ENCODE measurements at regions not wholly inside any gene's neighbourhood (a gene's known extent, or its start where the extent isn't known, plus 50 kb on each side); places are given as distances from the start of the nearest gene placed in this dataset.
A peak's percentile ranks its signal among the peaks of the same experiment; 100 is the strongest.

DNA sequence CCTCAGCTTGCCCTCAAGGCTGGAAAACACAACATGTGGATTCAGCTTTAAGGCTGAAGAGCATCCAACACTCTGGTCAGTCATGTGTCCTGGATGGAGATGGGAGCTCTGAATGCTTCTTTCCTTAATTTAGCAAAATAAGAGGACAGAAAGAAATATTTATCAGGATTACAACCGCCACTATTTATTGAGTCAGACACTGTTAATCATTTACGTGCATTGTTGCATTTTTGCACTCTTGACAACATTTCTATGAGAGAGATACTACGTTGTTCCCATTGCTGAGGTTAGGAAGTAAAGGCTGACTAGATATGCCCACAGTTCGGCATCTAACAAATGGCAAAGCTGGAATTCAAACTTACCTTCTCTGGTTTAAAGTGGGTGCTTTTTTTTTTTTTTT is 101.8 kb upstream of the KMT2C start:
- Histone ChIP-seq H3K36me3 (ENCODE audit: insufficient read depth, low read length) (no peaks in the 10 kb centered on the region), H2AFZ (ENCODE audit: low read depth, low read length) (no peak overlapping the region), H3K79me2 (ENCODE audit: insufficient read depth, low read length) (no peaks in the 10 kb centered on the region), H3K9ac (ENCODE audit: low read length) (no peak overlapping the region), H3K9me3 (ENCODE audit: insufficient read depth, low read depth, low read length) (no peaks in the 10 kb centered on the region), H3K4me2 (ENCODE audit: low read length) (no peak overlapping the region), H3K27me3 (ENCODE audit: insufficient read depth, low read length) (no peaks in the 10 kb centered on the region), H4K20me1 (ENCODE audit: insufficient read depth, low read length) (no peaks in the 10 kb centered on the region), H3K4me1 (ENCODE audit: insufficient read depth, low read length) (no peaks in the 10 kb centered on the region), H3K4me3 (ENCODE audit: insufficient read depth, low read depth, low read length) (no peak overlapping the region), H3K27ac (ENCODE audit: low read depth, low read length) (no peak overlapping the region)
- Mint-ChIP-seq H3K36me3 (ENCODE audit: low read depth, unreplicated experiment) (no peaks in the 10 kb centered on the region), H3K9me3 (ENCODE audit: unreplicated experiment) (peaks cover 9% of the 10 kb centered on the region), H3K4me3 (ENCODE audit: unreplicated experiment) (no peak overlapping the region), H3K27ac (ENCODE audit: unreplicated experiment) (no peak overlapping the region), H3K27me3 (ENCODE audit: low read depth, unreplicated experiment) (no peaks in the 10 kb centered on the region), H3K4me1 (ENCODE audit: low read depth, unreplicated experiment) (no peaks in the 10 kb centered on the region)
- DNase-seq (ENCODE audit: low read depth) (no peak), FAIRE-seq (no peak)
- no peak for TF ChIP-seq EZH2 (IDR thresholded peaks at IDR 0.05; ENCODE audit: insufficient read depth, low read length)
- TF ChIP-seq, protein P1, sequence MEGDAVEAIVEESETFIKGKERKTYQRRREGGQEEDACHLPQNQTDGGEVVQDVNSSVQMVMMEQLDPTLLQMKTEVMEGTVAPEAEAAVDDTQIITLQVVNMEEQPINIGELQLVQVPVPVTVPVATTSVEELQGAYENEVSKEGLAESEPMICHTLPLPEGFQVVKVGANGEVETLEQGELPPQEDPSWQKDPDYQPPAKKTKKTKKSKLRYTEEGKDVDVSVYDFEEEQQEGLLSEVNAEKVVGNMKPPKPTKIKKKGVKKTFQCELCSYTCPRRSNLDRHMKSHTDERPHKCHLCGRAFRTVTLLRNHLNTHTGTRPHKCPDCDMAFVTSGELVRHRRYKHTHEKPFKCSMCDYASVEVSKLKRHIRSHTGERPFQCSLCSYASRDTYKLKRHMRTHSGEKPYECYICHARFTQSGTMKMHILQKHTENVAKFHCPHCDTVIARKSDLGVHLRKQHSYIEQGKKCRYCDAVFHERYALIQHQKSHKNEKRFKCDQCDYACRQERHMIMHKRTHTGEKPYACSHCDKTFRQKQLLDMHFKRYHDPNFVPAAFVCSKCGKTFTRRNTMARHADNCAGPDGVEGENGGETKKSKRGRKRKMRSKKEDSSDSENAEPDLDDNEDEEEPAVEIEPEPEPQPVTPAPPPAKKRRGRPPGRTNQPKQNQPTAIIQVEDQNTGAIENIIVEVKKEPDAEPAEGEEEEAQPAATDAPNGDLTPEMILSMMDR (IDR thresholded peaks at IDR 0.05; ENCODE audit: insufficient read depth, low read depth, low read length) = no peak

DNA sequence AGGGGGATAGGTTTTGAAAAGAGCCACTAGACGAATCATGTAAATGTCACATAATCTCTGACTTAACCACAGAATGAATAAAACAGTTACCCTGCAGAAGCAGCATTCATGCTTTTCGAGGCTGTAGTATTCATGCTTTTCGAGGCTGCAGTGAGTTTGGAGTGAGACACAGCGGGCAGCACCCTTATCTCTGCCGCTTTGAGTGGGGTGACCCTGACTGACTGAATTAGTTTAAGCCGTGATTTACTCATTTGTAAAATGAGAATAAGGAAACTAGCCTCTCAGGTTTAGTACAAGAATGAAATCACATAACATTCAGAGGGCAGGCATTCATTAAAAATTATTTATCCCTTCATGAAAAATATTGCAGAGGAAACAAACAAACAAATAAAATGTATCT is 92.8 kb upstream of the KMT2C start:
- Histone ChIP-seq H3K4me1 (ENCODE audit: insufficient read depth, low read length) (no peaks in the 10 kb centered on the region), H3K27ac (ENCODE audit: low read depth, low read length) (no peak overlapping the region), H3K4me3 (ENCODE audit: insufficient read depth, low read depth, low read length) (no peak overlapping the region), H3K36me3 (ENCODE audit: insufficient read depth, low read length) (no peaks in the 10 kb centered on the region), H2AFZ (ENCODE audit: low read depth, low read length) (no peak overlapping the region), H3K9me3 (ENCODE audit: insufficient read depth, low read depth, low read length) (no peaks in the 10 kb centered on the region), H3K4me2 (ENCODE audit: low read length) (no peak overlapping the region), H4K20me1 (ENCODE audit: insufficient read depth, low read length) (no peaks in the 10 kb centered on the region), H3K9ac (ENCODE audit: low read length) (no peak overlapping the region), H3K79me2 (ENCODE audit: insufficient read depth, low read length) (no peaks in the 10 kb centered on the region), H3K27me3 (ENCODE audit: insufficient read depth, low read length) (no peaks in the 10 kb centered on the region)
- peaks cover 3% of the 10 kb centered on the region for H3K27me3 Mint-ChIP-seq (ENCODE audit: low read depth, unreplicated experiment)
- H3K27ac Mint-ChIP-seq (ENCODE audit: unreplicated experiment) = no peak overlapping the region
- no peak overlapping the region for H3K4me3 Mint-ChIP-seq (ENCODE audit: unreplicated experiment)
- FAIRE-seq (no peak), DNase-seq (ENCODE audit: low read depth) (no peak)
- H3K36me3 Mint-ChIP-seq (ENCODE audit: low read depth, unreplicated experiment) = no peaks in the 10 kb centered on the region
- TF ChIP-seq, protein P1 (IDR thresholded peaks at IDR 0.05; ENCODE audit: insufficient read depth, low read depth, low read length) = no peak
- no peak for TF ChIP-seq EZH2 (IDR thresholded peaks at IDR 0.05; ENCODE audit: insufficient read depth, low read length)
- H3K9me3 Mint-ChIP-seq (ENCODE audit: unreplicated experiment) = no peaks in the 10 kb centered on the region
- no peaks in the 10 kb centered on the region for H3K4me1 Mint-ChIP-seq (ENCODE audit: low read depth, unreplicated experiment)

- H3K27ac ChIP-seq (ENCODE audit: low read depth, low read length) = no peak overlapping the region
- H3K79me2 ChIP-seq (ENCODE audit: insufficient read depth, low read length) = no peaks in the 10 kb centered on the region
- Mint-ChIP-seq H3K4me3 (ENCODE audit: unreplicated experiment) (no peak overlapping the region), H3K9me3 (ENCODE audit: unreplicated experiment) (peaks cover 2% of the 10 kb centered on the region), H3K36me3 (ENCODE audit: low read depth, unreplicated experiment) (no peaks in the 10 kb centered on the region), H3K27me3 (ENCODE audit: low read depth, unreplicated experiment) (peaks cover 3% of the 10 kb centered on the region), H3K4me1 (ENCODE audit: low read depth, unreplicated experiment) (no peaks in the 10 kb centered on the region), H3K27ac (ENCODE audit: unreplicated experiment) (no peak overlapping the region)
- no peaks in the 10 kb centered on the region for H3K9me3 ChIP-seq (ENCODE audit: insufficient read depth, low read depth, low read length)
- no peaks in the 10 kb centered on the region for H3K27me3 ChIP-seq (ENCODE audit: insufficient read depth, low read length)
- no peak for FAIRE-seq
- no peak overlapping the region for H3K4me2 ChIP-seq (ENCODE audit: low read length)
- TF ChIP-seq, protein P1 (IDR thresholded peaks at IDR 0.05; ENCODE audit: insufficient read depth, low read depth, low read length) = no peak
- H2AFZ ChIP-seq (ENCODE audit: low read depth, low read length) = no peak overlapping the region
- no peaks in the 10 kb centered on the region for H4K20me1 ChIP-seq (ENCODE audit: insufficient read depth, low read length)
- no peaks in the 10 kb centered on the region for H3K4me1 ChIP-seq (ENCODE audit: insufficient read depth, low read length)
- H3K9ac ChIP-seq (ENCODE audit: low read length) = no peak overlapping the region
- no peaks in the 10 kb centered on the region for H3K36me3 ChIP-seq (ENCODE audit: insufficient read depth, low read length)
- no peak overlapping the region for H3K4me3 ChIP-seq (ENCODE audit: insufficient read depth, low read depth, low read length)
- peak; percentile 56 for DNase-seq (ENCODE audit: low read depth)
These were observed 91.8 kb upstream of the KMT2C start for GRCh38 chr7:152527610-152528032.
